Liver (tissue), 8 donors: ENCODE measurements at regions not wholly inside any gene's neighbourhood (a gene's known extent, or its start where the extent isn't known, plus 50 kb on each side); places are given as distances from the start of the nearest gene placed in this dataset.

Source experiments
- DNase-seq: peaks from one replicate; pipeline ENCODE4 v3.0.0-alpha.2; 2017; ENCODE audit warnings: low spot score
- H3K27ac ChIP-seq, 2 donors: one replicate each; pipeline ENCODE4 v1.7.0; 2013; ENCODE audit warnings: inconsistent platforms in 2 of 2, low read length in 2 of 2, control low read depth in 1 of 2, low read depth in 1 of 2, mild to moderate bottlenecking in 1 of 2
- H3K27me3 ChIP-seq, 4 donors: one replicate each; pipeline versions ENCODE4 v1.6.1 to v1.7.0; 2013; ENCODE audit warnings: low read length in 3 of 4, inconsistent platforms in 1 of 4, mild to moderate bottlenecking in 1 of 4, moderate library complexity in 1 of 4; ENCODE audit not compliant: control insufficient read depth in 4 of 4, insufficient read depth in 4 of 4
- H3K36me3 ChIP-seq, 4 donors: one replicate each; pipeline versions ENCODE4 v1.6.1 to v1.7.0; 2013; ENCODE audit warnings: low read length in 3 of 4, mild to moderate bottlenecking in 3 of 4, low read depth in 1 of 4, moderate library complexity in 1 of 4; ENCODE audit not compliant: control insufficient read depth in 4 of 4, insufficient read depth in 3 of 4
- H3K4me1 ChIP-seq, 4 donors: one replicate each; pipeline versions ENCODE4 v1.6.1 to v1.7.0; 2013; ENCODE audit warnings: low read length in 3 of 4, mild to moderate bottlenecking in 3 of 4, moderate library complexity in 1 of 4; ENCODE audit not compliant: control insufficient read depth in 4 of 4, insufficient read depth in 4 of 4
- H3K4me3 ChIP-seq, 3 donors: one replicate each; pipeline versions ENCODE4 v1.6.1 to v1.7.0; 2013; ENCODE audit warnings: low read length in 3 of 3, control low read depth in 1 of 3, low read depth in 1 of 3, mild to moderate bottlenecking in 1 of 3
- H3K9ac ChIP-seq, 2 donors: one replicate each; pipeline ENCODE4 v1.7.0; 2013; ENCODE audit warnings: low read length in 2 of 2, mild to moderate bottlenecking in 2 of 2, moderate library complexity in 2 of 2, control low read depth in 1 of 2, low read depth in 1 of 2
- H3K9me3 ChIP-seq, 4 donors: one replicate each; pipeline versions ENCODE4 v1.6.1 to v1.7.0; 2013; ENCODE audit warnings: low read length in 3 of 4; ENCODE audit not compliant: control insufficient read depth in 4 of 4
- ATF3 ChIP-seq: IDR thresholded peaks from 2 replicates; pipeline ENCODE4 v1.6.1; 2016; ENCODE audit warnings: antibody characterized with exemption
- CTCF ChIP-seq: fragments of 150-350 bp; IDR thresholded peaks from 2 replicates; pipeline ENCODE4 v1.5.1; 2017; ENCODE audit warnings: improper control_type of control experiment, low read depth, low read length; ENCODE audit not compliant: missing input control
- EGR1 ChIP-seq, 2 donors: IDR thresholded peaks; 2 replicates each; pipeline ENCODE4 v1.6.1; 2016 to 2018; ENCODE audit warnings: antibody characterized with exemption in 2 of 2, low read depth in 2 of 2
- FOXA1 ChIP-seq: IDR thresholded peaks from 2 replicates; pipeline ENCODE4 v1.6.1; 2016; ENCODE audit warnings: antibody characterized with exemption
- FOXA2 ChIP-seq: IDR thresholded peaks from 2 replicates; pipeline ENCODE4 v1.6.1; 2016; ENCODE audit warnings: antibody characterized with exemption
- GABPA ChIP-seq, 2 donors: IDR thresholded peaks in 1 of 2; conservative IDR thresholded peaks in 1 of 2; 2 replicates each; pipeline ENCODE4 v1.6.1; 2016; ENCODE audit warnings: antibody characterized with exemption in 2 of 2, mild to moderate bottlenecking in 1 of 2, moderate library complexity in 1 of 2
- HNF4A ChIP-seq, 2 donors: conservative IDR thresholded peaks; 2 replicates each; pipeline ENCODE4 v1.6.1; 2016; ENCODE audit warnings: antibody characterized with exemption in 2 of 2, mild to moderate bottlenecking in 2 of 2
- HNF4G ChIP-seq: IDR thresholded peaks from 2 replicates; pipeline ENCODE4 v1.6.1; 2016; ENCODE audit warnings: antibody characterized with exemption
- JUND ChIP-seq, 2 donors: IDR thresholded peaks; 2 replicates each; pipeline ENCODE4 v1.6.1; 2016; ENCODE audit warnings: antibody characterized with exemption in 2 of 2
- MAX ChIP-seq: IDR thresholded peaks from 2 replicates; pipeline ENCODE4 v1.6.1; 2016; ENCODE audit warnings: antibody characterized with exemption
- NR2F2 ChIP-seq: IDR thresholded peaks from 2 replicates; pipeline ENCODE4 v1.6.1; 2016; ENCODE audit warnings: antibody characterized with exemption
- RAD21 ChIP-seq, 2 donors: IDR thresholded peaks; 2 replicates each; pipeline ENCODE4 v1.6.1; 2016; ENCODE audit warnings: antibody characterized with exemption in 2 of 2, mild to moderate bottlenecking in 2 of 2
- REST ChIP-seq: IDR thresholded peaks from 2 replicates; pipeline ENCODE4 v1.6.1; 2016; ENCODE audit warnings: antibody characterized with exemption, mild to moderate bottlenecking
- RXRA ChIP-seq, 2 donors: IDR thresholded peaks; 2 replicates each; pipeline ENCODE4 v1.6.1; 2017 to 2018; ENCODE audit warnings: antibody characterized with exemption in 2 of 2, mild to moderate bottlenecking in 1 of 2
- SP1 ChIP-seq: IDR thresholded peaks from 2 replicates; pipeline ENCODE4 v1.6.1; 2018; ENCODE audit warnings: antibody characterized with exemption, mild to moderate bottlenecking
- TAF1 ChIP-seq: conservative IDR thresholded peaks from 2 replicates; pipeline ENCODE4 v1.6.1; 2016; ENCODE audit warnings: antibody characterized with exemption, mild to moderate bottlenecking
- YY1 ChIP-seq: IDR thresholded peaks from 2 replicates; pipeline ENCODE4 v1.6.1; 2016; ENCODE audit warnings: antibody characterized with exemption, mild to moderate bottlenecking
- ZBTB33 ChIP-seq: IDR thresholded peaks from 2 replicates; pipeline ENCODE4 v1.6.1; 2016; ENCODE audit warnings: antibody characterized with exemption
- WGBS: extraction: QIAGEN DNeasy Blood & Tissue Kit; methylation state at CpG from one replicate; pipeline ENCODE4 v1.1.7; 2013; 5-methylcytosine and 5-hydroxymethylcytosine counted together
- donor health status: healthy.
- donor health status: healthy.
- donor health status: healthy.
- donor health status: healthy.
- donor health status: healthy.

DNA sequence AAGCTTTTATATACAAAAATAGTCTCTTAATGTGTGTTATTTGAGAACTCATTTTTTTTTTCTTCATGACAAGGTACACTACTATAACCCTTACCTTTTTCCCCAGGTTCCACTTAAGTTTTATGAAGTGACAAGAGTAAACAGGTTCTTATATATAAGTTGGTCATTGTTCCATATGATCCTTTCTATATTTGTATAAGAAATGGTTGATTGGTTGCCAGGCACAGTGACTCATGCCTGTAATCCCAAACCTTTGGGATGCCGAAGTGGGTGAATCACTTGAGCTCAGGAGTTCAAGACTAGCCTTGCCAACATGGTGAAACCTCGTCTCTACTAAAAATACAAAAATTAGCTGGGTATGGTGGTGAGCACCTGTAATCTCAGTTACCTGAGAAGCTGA is 108.3 kb downstream of the PCSK1 start:
- 89% methylated on average over 2 of the region's 2 CpGs for WGBS
- Histone ChIP-seq H3K27me3 (no peaks in the 10 kb centered on the region), H3K4me3 (no peak overlapping the region), H3K9me3 (no peaks in the 10 kb centered on the region), H3K36me3 (no peaks in the 10 kb centered on the region), H3K4me1 (peaks cover 0 to 4% (median 0%) of the 10 kb centered on the region in 4 donors), H3K27ac (no peak overlapping the region), H3K9ac (no peak overlapping the region)
- no peak for TF ChIP-seq RAD21 (IDR thresholded peaks at IDR 0.05)
- no peak for TF ChIP-seq NR2F2
- no peak for TF ChIP-seq ATF3
- no peak for TF ChIP-seq RXRA (IDR thresholded peaks at IDR 0.05)
- TF ChIP-seq ZBTB33 = no peak
- no peak for TF ChIP-seq FOXA1
- TF ChIP-seq CTCF = no peak
- no peak for TF ChIP-seq REST
- no peak for TF ChIP-seq JUND (IDR thresholded peaks at IDR 0.05)
- TF ChIP-seq EGR1 (IDR thresholded peaks at IDR 0.05; ENCODE audit: low read depth in 2 of 2) = no peak
- TF ChIP-seq SP1 = no peak
- TF ChIP-seq HNF4A (conservative IDR thresholded peaks at IDR 0.05) = no peak
- TF ChIP-seq YY1 = no peak
- TF ChIP-seq TAF1 = no peak
- no peak for TF ChIP-seq FOXA2
- no peak for TF ChIP-seq HNF4G
- TF ChIP-seq GABPA (IDR thresholded peaks at IDR 0.05 in 1 of 2, conservative IDR thresholded peaks at IDR 0.05 in 1 of 2) = no peak
- no peak for TF ChIP-seq MAX
- no peak for DNase-seq

DNA sequence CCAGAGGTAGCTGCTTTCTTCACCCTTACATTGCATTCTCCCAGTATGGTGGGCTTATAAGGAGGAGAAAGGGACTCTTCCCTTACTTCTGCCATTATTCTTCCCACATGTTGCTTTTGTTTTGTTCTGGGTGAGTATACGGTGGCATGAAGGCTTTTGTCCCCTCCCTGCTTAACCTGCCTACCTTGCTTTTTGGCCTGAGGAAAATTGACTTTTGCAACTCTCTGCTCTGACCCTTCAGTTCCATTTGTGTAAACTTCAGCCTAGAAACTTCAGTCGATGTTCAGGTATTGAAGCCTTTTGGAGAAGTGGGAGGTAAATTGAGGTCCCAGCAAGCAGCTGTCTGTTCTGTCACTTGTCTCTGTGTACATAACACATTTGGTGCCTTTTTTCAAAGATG is 110.2 kb downstream of the PCSK1 start:
- H3K27ac ChIP-seq = no peak overlapping the region
- 34% methylated on average over 2 of the region's 2 CpGs for WGBS
- H3K36me3 ChIP-seq = no peaks in the 10 kb centered on the region

More for the DNA sequence above, 110.2 kb downstream of the PCSK1 start:
- Histone ChIP-seq H3K27me3 (no peaks in the 10 kb centered on the region), H3K9ac (no peak overlapping the region), H3K4me3 (no peak overlapping the region), H3K9me3 (no peaks in the 10 kb centered on the region), H3K4me1 (peaks cover 0 to 4% (median 0%) of the 10 kb centered on the region in 4 donors)
- TF ChIP-seq HNF4A (conservative IDR thresholded peaks at IDR 0.05) = peak in 1 of 2 donors; percentile 5
- TF ChIP-seq EGR1 (IDR thresholded peaks at IDR 0.05; ENCODE audit: low read depth in 2 of 2) = no peak
- DNase-seq = no peak
